Hepatocyte (in vitro differentiated cells): ENCODE measurements at regions not wholly inside any gene's neighbourhood (a gene's known extent, or its start where the extent isn't known, plus 50 kb on each side); places are given as distances from the start of the nearest gene placed in this dataset.

ENCODE experiments used
- EZH2 ChIP-seq: fragments of 200-600 bp; sonication (generic); IDR thresholded peaks from 2 replicates; pipeline ENCODE4 v1.6.1; 2016; ENCODE audit warnings: antibody characterized with exemption, mild to moderate bottlenecking, borderline replicate concordance
- EZH2phosphoT487 ChIP-seq: fragments of 200-600 bp; sonication (generic); IDR thresholded peaks from one replicate; pipeline ENCODE4 v1.6.1; 2018; ENCODE audit warnings: antibody characterized with exemption, mild to moderate bottlenecking, low read depth, moderate library complexity; ENCODE audit not compliant: unreplicated experiment, severe bottlenecking
- TF ChIP-seq, protein P1 (sequence below): fragments of 200-600 bp; sonication (generic); IDR thresholded peaks from 2 replicates; pipeline ENCODE4 v1.5.1; 2016; ENCODE audit warnings: antibody characterized with exemption, mild to moderate bottlenecking; ENCODE audit not compliant: poor library complexity

DNA sequence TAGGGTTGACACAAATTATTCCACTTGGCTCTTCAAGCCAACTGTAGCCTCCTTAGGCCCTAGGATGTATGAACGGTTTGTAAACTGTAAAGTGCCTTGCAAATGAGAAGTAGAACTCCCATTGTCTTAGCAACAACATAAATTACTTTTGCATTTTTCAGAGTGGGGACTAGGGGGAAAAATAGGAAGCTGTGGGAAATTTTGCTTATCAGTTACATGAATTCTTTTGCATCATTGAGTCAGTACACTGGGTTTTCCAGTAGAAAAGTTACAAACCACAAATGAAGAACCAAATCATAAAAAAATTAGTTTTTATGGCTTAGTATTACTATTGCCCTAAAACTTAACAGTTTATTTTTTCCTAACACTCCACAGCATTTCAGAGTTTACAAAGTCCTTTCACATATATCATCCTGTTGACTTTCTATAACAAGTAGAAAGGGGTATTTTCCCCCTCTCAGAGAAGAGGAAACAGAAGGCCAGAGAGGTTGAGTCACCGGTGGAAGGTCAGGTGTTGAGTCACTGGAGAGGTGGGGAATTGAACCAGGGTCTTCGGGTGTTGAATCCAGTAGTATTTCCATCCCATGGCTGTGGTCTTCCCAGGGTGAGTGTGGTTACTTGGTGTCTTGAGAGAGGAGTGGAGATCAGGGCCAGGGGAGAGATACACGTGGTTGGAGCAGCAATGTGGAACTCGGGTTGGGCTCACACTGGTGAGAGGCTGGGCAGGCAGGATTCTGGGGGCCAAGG is 71.9 kb upstream of the USP24 start:
- TF ChIP-seq, protein P1, sequence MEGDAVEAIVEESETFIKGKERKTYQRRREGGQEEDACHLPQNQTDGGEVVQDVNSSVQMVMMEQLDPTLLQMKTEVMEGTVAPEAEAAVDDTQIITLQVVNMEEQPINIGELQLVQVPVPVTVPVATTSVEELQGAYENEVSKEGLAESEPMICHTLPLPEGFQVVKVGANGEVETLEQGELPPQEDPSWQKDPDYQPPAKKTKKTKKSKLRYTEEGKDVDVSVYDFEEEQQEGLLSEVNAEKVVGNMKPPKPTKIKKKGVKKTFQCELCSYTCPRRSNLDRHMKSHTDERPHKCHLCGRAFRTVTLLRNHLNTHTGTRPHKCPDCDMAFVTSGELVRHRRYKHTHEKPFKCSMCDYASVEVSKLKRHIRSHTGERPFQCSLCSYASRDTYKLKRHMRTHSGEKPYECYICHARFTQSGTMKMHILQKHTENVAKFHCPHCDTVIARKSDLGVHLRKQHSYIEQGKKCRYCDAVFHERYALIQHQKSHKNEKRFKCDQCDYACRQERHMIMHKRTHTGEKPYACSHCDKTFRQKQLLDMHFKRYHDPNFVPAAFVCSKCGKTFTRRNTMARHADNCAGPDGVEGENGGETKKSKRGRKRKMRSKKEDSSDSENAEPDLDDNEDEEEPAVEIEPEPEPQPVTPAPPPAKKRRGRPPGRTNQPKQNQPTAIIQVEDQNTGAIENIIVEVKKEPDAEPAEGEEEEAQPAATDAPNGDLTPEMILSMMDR = no peak
- TF ChIP-seq EZH2phosphoT487 = no peak
- TF ChIP-seq EZH2 = no peak
